ENCODE measurements at regions not wholly inside any gene's neighbourhood (a gene's known extent, or its start where the extent isn't known, plus 50 kb on each side); places are given as distances from the start of the nearest gene placed in this dataset.
"Not testable (repeated sequence)": the region's sequence is repeated elsewhere in the genome, so short reads cannot be mapped to it uniquely, and the experiment has no call there.

GRCh38 chr11:13189561-13190426 lies 87.8 kb upstream of the BMAL1 start:
- no peak for DNase-seq
- TF ChIP-seq POLR2A (IDR thresholded peaks at IDR 0.05; ENCODE audit: low read length) (no peak), GATA1 (IDR thresholded peaks at IDR 0.05; ENCODE audit: low read depth, low read length) (no peak)

GRCh38 chr11:13193613-13194012 lies 84.0 kb upstream of the BMAL1 start:
- TF ChIP-seq GATA1 (IDR thresholded peaks at IDR 0.05; ENCODE audit: low read depth, low read length) (no peak), POLR2A (IDR thresholded peaks at IDR 0.05; ENCODE audit: low read length) (no peak)
- DNase-seq: no peak

- not testable (repeated sequence) for DNase-seq
Observed at GRCh38 chr11:13197374-13197773, 80.2 kb upstream of the BMAL1 start.

GRCh38 chr11:13205486-13205885 lies 72.1 kb upstream of the BMAL1 start:
- DNase-seq: no peak
- TF ChIP-seq POLR2A (IDR thresholded peaks at IDR 0.05; ENCODE audit: low read length): no peak
- TF ChIP-seq GATA1 (IDR thresholded peaks at IDR 0.05; ENCODE audit: low read depth, low read length): no peak

DNA sequence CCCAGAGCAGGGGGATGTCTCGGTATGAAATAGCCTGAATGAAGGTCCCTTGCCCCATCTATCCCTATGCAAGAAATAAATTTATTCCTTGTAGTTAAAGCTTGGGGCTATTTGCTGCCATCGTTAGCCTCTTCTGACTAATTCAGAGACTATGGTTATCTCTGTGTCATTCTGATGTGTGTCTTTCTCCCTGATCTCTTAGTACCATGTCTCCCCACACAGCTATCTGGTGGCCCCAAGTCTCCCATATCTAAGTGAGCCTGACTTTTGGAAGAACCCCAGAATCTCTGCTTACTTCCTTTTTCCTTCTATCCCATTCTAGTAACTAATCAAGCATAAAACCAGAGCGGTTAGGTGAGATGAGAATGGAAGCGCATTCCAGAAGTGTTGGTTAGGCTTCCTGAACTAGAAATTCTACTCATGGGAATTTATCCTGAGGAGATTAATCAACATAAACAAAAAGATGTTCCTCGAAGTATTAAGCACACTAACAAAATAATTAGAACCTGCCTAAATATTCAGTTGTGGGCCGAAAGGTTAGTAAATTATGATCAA lies 71.4 kb upstream of the BMAL1 start:
- no peak for DNase-seq
- TF ChIP-seq POLR2A (IDR thresholded peaks at IDR 0.05; ENCODE audit: low read length): no peak
- no peak for TF ChIP-seq GATA1 (IDR thresholded peaks at IDR 0.05; ENCODE audit: low read depth, low read length)

DNA sequence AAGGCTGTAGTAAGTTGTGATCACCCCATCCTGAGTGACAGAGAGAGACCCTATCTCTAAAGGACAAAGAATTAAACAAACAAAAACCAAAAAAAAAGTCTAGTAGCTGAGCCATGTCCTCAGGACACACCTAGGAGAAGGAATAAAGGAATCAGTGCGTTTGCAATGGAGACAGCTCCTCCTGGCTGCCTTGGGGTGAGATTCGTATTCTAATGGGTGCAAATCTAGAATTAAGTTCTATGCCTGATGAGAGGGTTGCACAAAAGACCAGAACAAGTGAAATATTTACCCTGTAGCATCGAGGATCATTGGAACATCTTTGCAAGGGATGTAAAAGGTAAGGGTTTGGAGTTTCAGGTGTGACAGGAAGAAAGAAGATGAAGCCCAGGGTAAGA lies 70.3 kb upstream of the BMAL1 start:
- no peak for DNase-seq
- TF ChIP-seq POLR2A (IDR thresholded peaks at IDR 0.05; ENCODE audit: low read length) (no peak), GATA1 (IDR thresholded peaks at IDR 0.05; ENCODE audit: low read depth, low read length) (no peak)

DNA sequence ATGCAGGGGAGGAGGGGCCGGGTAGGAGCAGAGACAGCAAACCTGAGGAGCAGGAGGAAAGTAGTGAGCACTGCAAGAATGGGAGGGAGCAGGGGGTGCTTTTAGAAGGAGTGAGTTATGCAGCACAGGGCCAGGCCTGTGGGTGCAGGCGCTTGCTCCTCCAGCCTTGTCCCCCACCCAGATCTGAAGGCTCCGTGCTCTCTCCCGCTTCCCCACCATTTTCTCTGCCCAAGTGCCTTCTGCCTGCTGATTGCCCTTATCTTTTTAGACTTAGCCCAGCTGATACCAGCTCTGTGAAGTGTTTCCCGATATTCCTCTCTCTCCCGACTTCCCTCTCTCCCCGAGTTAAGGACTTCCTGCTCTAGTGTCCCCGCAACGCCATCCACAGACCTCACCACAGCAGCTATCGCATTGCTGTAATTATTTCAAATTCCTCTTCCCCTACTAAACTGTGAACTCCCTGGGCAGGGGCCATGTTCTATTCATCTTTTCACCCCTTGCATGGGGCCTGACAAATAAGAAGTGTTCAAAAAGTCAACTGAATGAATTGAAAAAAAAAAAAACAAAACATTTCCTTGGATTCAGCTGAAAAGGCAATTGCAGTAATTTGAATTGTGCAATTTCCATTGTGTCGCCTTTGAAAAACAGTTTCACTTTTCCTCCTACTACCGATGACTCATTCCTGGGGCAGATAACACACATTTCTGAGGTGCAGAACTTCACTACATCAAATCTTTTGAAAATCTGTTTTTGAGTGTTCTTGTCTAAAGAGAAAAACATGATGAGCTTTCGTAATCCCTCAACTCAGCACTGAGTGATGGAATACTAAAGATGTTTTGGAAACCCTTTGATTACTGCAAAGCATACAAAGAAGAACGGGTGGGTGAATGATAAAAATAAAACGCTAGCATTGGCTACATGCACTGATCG lies 69.7 kb upstream of the BMAL1 start:
- peak; percentile 48 to 59 for DNase-seq
- TF ChIP-seq GATA1 (IDR thresholded peaks at IDR 0.05; ENCODE audit: low read depth, low read length) (no peak), POLR2A (IDR thresholded peaks at IDR 0.05; ENCODE audit: low read length) (no peak)

DNA sequence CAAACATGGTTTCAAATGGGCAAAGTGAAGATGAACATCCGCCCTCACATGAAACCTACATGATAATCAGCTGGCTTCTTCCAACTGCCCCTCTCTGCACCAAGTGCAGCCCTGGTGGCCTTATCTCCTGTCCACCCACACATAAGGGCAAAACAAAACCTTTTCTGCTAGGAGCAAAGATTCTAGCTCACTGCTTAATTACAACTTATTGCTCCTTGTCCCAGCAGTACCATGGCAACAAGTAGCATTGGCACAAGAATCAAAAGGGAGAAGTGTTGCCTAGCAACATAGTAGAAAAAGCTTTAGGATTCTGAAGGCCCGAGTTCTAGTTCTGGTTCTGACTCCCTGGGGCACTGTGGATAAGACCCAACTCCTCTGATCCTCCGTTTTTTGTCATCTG lies 68.7 kb upstream of the BMAL1 start:
- TF ChIP-seq GATA1 (IDR thresholded peaks at IDR 0.05; ENCODE audit: low read depth, low read length) (no peak), POLR2A (IDR thresholded peaks at IDR 0.05; ENCODE audit: low read length) (no peak)
- DNase-seq: peak in 1 of 2 experiments; percentile 28

DNA sequence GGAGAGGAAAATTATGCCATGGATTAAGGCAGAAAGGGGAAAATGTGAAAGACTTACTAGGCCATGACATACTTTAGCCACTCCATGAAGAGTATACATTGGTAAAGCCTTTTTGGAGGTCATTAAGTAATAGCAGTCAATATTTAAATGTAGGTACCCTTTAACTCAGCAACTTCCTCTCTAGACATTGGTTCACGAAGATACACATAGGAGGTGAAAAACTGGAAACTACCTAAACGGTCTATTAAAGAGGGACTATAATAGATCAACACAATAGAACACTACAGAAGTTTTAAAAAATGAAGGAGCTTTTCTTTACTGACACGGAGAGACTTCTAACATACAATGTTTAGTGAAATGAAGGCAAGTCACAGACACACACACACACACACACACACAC lies 68.2 kb upstream of the BMAL1 start:
- TF ChIP-seq GATA1 (IDR thresholded peaks at IDR 0.05; ENCODE audit: low read depth, low read length) (no peak), POLR2A (IDR thresholded peaks at IDR 0.05; ENCODE audit: low read length) (no peak)
- DNase-seq: no peak

DNA sequence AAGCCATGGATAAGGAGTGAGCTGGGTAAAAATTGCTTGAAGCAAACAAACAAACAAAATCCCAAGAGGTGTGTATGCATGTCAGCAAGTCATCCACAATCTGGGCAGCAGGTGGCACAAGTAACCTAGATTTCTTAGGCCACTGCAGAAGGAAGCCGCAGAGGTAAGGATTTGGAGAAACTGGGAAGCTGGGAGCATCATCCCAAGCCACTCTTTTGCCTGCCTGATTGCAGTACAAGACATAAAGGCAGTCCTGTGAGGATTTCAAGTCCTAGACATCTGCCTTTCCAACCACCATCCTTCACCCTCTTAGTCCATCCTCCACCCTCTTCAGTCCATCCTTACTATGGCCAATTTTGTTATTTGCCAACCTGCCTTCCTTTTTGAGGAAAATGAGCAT lies 67.2 kb upstream of the BMAL1 start:
- peak; percentile 24 to 38 for DNase-seq
- TF ChIP-seq POLR2A (IDR thresholded peaks at IDR 0.05; ENCODE audit: low read length) (no peak), GATA1 (IDR thresholded peaks at IDR 0.05; ENCODE audit: low read depth, low read length) (no peak)

DNA sequence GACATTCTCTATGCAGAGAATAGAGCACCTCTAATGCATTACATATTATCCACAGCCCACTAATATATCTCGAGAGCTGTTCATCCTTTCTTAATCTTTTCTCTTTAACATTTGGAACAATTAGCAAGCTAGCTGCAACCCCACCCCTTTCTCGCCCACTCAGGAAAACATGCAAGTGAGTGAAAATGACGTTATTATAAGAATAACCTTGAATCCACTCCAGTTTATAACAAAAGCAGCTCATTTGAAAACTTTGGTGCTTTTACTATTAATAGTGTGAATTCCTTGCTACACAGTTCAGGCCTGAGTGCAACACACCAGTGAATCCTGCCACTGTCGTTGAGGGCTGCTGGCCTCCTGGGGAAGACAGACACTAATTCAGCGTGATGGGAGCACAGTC lies 63.3 kb upstream of the BMAL1 start:
- TF ChIP-seq GATA1 (IDR thresholded peaks at IDR 0.05; ENCODE audit: low read depth, low read length) (no peak), POLR2A (IDR thresholded peaks at IDR 0.05; ENCODE audit: low read length) (no peak)
- no peak for DNase-seq

- no peak for TF ChIP-seq GATA1 (IDR thresholded peaks at IDR 0.05; ENCODE audit: low read depth, low read length)
- TF ChIP-seq POLR2A (IDR thresholded peaks at IDR 0.05; ENCODE audit: low read length): no peak
- no peak for DNase-seq
Observed at GRCh38 chr11:13215149-13215548, 62.4 kb upstream of the BMAL1 start.

DNA sequence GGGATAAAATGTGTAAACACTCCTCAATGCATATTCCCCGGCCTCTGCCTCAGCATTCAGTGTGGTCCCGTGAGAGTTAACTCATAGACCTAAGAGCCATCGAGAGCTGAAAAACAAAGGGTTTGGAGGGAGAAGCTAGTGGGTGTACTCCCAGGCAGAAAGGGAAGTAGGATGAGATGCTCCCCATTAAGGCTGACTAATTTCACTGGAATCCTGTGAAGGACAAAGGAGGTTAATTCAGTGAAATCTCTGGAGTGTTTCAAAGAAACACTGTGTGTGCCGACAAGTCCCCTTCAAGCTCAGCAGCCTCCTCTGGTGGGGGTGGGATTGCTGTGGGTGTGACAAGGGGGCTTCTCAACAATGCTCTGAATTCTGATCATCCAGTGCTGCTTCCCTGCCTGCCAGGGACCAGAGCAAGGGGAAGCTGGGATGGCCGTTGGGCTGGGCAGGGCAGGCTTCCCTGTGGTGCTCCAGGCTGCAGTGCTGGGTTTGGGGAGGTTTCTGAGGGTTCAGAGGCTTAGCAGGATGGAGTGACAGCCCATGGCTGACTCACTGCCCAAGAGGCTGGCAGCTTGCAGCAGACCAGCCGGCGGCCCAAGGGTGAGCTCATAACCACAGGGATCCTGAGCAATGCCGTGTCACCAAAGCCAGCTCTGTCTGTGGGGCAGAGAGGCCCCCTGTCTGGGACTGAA lies 61.4 kb upstream of the BMAL1 start:
- peak in 1 of 2 experiments; percentile 7 for DNase-seq
- TF ChIP-seq POLR2A (IDR thresholded peaks at IDR 0.05; ENCODE audit: low read length) (no peak), GATA1 (IDR thresholded peaks at IDR 0.05; ENCODE audit: low read depth, low read length) (no peak)

DNA sequence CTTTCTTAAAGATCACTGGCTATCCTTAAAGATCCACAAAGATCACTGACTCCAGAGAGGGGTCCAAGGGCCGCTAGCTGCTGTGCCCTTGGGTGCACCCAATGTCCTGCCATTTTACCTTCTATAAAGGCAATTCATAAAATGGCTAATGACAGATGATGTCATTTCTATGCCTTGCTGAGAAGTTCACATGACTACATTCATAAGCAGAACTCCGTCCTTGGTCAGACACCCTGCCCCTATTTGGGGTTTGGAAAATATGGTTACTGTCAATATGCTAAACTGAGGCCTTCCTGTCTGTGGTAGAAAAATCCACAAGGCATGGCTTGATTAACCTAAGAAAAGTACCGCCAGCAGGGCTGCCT lies 60.9 kb upstream of the BMAL1 start:
- TF ChIP-seq POLR2A (IDR thresholded peaks at IDR 0.05; ENCODE audit: low read length) (no peak), GATA1 (IDR thresholded peaks at IDR 0.05; ENCODE audit: low read depth, low read length) (no peak)
- no peak for DNase-seq

- not testable (repeated sequence) for DNase-seq
Observed at GRCh38 chr11:13218685-13219084, 58.9 kb upstream of the BMAL1 start.

All from erythroblast (primary cell).